GM12872 (cell line): ENCODE measurements at regions not wholly inside any gene's neighbourhood (a gene's known extent, or its start where the extent isn't known, plus 50 kb on each side); places are given as distances from the start of the nearest gene placed in this dataset.

Experiments
- TF ChIP-seq, protein P1 (sequence below): IDR thresholded peaks from 3 replicates; pipeline ENCODE4 v1.5.1; 2011; ENCODE audit warnings: low read depth, mild to moderate bottlenecking, low read length, moderate library complexity; ENCODE audit not compliant: insufficient read depth

DNA sequence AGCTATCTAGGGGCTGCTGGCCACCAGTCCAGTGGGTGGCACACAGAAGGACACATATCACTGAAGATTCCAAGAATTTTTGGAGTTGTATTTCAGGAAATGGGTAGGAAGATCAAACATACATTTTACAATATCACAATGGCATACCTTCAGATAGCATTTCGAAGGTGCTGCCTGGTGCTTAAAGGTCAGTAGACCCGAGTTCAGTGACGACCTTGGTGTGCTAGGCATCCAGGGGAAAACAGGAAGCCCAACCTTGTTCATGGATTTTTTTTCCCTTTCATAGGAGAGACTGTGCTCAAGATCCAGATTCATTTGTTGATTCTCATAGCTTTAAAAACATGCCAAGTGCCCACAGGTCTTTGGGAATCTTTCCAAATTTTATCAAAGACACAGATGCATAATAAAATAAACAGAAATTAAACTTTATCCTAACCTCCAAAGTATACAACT lies 51.0 kb upstream of the RCBTB2 start:
- TF ChIP-seq, protein P1, sequence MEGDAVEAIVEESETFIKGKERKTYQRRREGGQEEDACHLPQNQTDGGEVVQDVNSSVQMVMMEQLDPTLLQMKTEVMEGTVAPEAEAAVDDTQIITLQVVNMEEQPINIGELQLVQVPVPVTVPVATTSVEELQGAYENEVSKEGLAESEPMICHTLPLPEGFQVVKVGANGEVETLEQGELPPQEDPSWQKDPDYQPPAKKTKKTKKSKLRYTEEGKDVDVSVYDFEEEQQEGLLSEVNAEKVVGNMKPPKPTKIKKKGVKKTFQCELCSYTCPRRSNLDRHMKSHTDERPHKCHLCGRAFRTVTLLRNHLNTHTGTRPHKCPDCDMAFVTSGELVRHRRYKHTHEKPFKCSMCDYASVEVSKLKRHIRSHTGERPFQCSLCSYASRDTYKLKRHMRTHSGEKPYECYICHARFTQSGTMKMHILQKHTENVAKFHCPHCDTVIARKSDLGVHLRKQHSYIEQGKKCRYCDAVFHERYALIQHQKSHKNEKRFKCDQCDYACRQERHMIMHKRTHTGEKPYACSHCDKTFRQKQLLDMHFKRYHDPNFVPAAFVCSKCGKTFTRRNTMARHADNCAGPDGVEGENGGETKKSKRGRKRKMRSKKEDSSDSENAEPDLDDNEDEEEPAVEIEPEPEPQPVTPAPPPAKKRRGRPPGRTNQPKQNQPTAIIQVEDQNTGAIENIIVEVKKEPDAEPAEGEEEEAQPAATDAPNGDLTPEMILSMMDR: no peak

- TF ChIP-seq, protein P1: no peak
Measured at GRCh38 chr13:48585456-48585840, 52.6 kb upstream of the RCBTB2 start.

GRCh38 chr13:48586591-48587103 lies 53.8 kb upstream of the RCBTB2 start:
- TF ChIP-seq, protein P1: no peak

- TF ChIP-seq, protein P1: no peak
Measured at GRCh38 chr13:48588120-48588519, 55.2 kb upstream of the RCBTB2 start.

- TF ChIP-seq, protein P1: no peak
Measured at GRCh38 chr13:48590141-48590901, 57.4 kb upstream of the RCBTB2 start.

DNA sequence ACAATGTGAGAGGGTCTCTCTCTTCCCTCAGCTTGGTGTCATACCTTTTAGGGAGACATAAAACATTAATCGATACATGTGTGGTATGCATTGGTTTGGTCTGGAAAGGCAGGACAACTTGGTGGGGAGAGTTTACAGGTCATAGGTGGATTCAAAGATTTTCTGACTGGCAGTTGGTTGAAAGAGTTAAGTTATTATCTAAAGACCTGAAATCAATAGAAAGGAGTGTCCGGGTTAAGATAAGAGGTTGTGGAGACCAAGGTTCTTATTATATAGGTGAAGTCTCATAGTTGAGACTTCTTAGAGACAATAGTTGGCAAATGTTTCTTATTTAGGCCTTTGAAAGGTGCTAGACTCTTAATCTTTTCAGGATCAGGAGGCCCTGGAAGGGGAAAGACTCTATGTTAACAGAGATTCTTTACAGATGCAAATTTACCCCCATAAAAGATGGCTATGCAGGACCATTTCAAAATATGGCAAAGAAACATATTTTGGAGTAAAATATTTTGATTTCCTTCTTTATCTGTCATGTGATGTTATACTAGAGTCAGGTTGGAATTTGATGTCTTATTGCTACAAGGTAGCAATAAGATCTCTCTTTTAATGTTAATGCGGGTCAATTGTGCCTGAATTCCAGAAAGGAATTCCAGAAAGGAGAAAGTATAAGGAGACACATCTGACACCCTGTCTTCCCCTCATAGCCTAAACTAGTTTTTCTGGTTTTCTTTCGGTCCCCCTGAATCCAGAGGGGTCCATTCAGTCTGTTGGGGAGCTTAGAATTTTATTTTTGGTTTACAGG lies 59.2 kb upstream of the RCBTB2 start:
- TF ChIP-seq, protein P1: no peak

- TF ChIP-seq, protein P1: no peak
Measured at GRCh38 chr13:48592688-48593049, 59.8 kb upstream of the RCBTB2 start.
